Ramos (cell line): ENCODE measurements at regions not wholly inside any gene's neighbourhood (a gene's known extent, or its start where the extent isn't known, plus 50 kb on each side); places are given as distances from the start of the nearest gene placed in this dataset.

Source experiments
- in situ Hi-C: fragments of 300-500 bp; cut with MboI; formaldehyde crosslinking; loops from one replicate; pipeline ENCODE4 v1.14.3; 2022; ENCODE audit warnings: low sequenced_read_pairs; ENCODE audit not compliant: unreplicated experiment

GRCh38 chr6:6376845-6377244, 56.4 kb upstream of the F13A1 start:
- in situ Hi-C loops = no loop called here

- in situ Hi-C loops = no loop called here
Observed at GRCh38 chr6:6377621-6378020, 57.2 kb upstream of the F13A1 start.

- in situ Hi-C loops = no loop called here
Observed at GRCh38 chr6:6379573-6379972, 59.1 kb upstream of the F13A1 start.

GRCh38 chr6:6384520-6384919, 64.1 kb upstream of the F13A1 start:
- in situ Hi-C loops = no loop called here

- in situ Hi-C loops = no loop called here
Observed at GRCh38 chr6:6386010-6386409, 65.5 kb upstream of the F13A1 start.

GRCh38 chr6:6390849-6391602, 70.6 kb upstream of the F13A1 start:
- in situ Hi-C loops = no loop called here

GRCh38 chr6:6392214-6393068, 72.0 kb upstream of the F13A1 start:
- in situ Hi-C loops = no loop called here

GRCh38 chr6:6393069-6393529, 72.6 kb upstream of the F13A1 start:
- in situ Hi-C loops = no loop called here

GRCh38 chr6:6395581-6396197, 75.2 kb upstream of the F13A1 start:
- in situ Hi-C loops = no loop called here

GRCh38 chr6:6397842-6398241, 77.4 kb upstream of the F13A1 start:
- in situ Hi-C loops = no loop called here

GRCh38 chr6:6399568-6399967, 79.1 kb upstream of the F13A1 start:
- in situ Hi-C loops = no loop called here

- in situ Hi-C loops = no loop called here
Observed at GRCh38 chr6:6401401-6401800, 80.9 kb upstream of the F13A1 start.

- in situ Hi-C loops = no loop called here
Observed at GRCh38 chr6:6402006-6402405, 81.5 kb upstream of the F13A1 start.

GRCh38 chr6:6402591-6402990, 82.1 kb upstream of the F13A1 start:
- in situ Hi-C loops = no loop called here

GRCh38 chr6:6405031-6405430, 84.6 kb upstream of the F13A1 start:
- in situ Hi-C loops = no loop called here

- in situ Hi-C loops = no loop called here
Observed at GRCh38 chr6:6405997-6406714, 85.7 kb upstream of the F13A1 start.

- in situ Hi-C loops = no loop called here
Observed at GRCh38 chr6:6406715-6407070, 86.2 kb upstream of the F13A1 start.

- in situ Hi-C loops = no loop called here
Observed at GRCh38 chr6:6407071-6407741, 86.7 kb upstream of the F13A1 start.

- in situ Hi-C loops = no loop called here
Observed at GRCh38 chr6:6409397-6410030, 89.1 kb upstream of the F13A1 start.

GRCh38 chr6:6411115-6411514, 90.7 kb upstream of the F13A1 start:
- in situ Hi-C loops = no loop called here
